Brain microvascular endothelial cell (primary cell): ENCODE measurements at regions not wholly inside any gene's neighbourhood (a gene's known extent, or its start where the extent isn't known, plus 50 kb on each side); places are given as distances from the start of the nearest gene placed in this dataset.

Source experiments
- DNase-seq: peaks from one replicate; pipeline ENCODE4 v3.0.0-alpha.2; 2020
- H3K27ac ChIP-seq: fragments of 250-450 bp; sonication (Bioruptor Pico); 2 replicates; pipeline ENCODE4 v1.5.1; 2020; ENCODE audit warnings: mild to moderate bottlenecking, moderate library complexity
- H3K27me3 ChIP-seq: fragments of 250-450 bp; sonication (Bioruptor Pico); replicated peaks from 2 replicates; pipeline ENCODE4 v1.5.1; 2020; ENCODE audit warnings: mild to moderate bottlenecking
- H3K36me3 ChIP-seq: fragments of 250-450 bp; sonication (Bioruptor Pico); replicated peaks from 2 replicates; pipeline ENCODE4 v1.5.1; 2020; ENCODE audit warnings: mild to moderate bottlenecking
- H3K4me3 ChIP-seq: 2 replicates; pipeline ENCODE4 v1.5.1; 2011; ENCODE audit warnings: low read depth, mild to moderate bottlenecking, control low read depth, low read length, moderate library complexity
- in situ Hi-C: cut with HindIII; loops from 2 replicates; pipeline ENCODE4 v1.10.0; 2017; ENCODE audit warnings: low sequenced_read_pairs, low pct_ligation_motif_present
- TF ChIP-seq, protein P1 (sequence below): IDR thresholded peaks from 2 replicates; pipeline ENCODE4 v1.5.1; 2011; ENCODE audit warnings: low read depth, mild to moderate bottlenecking, moderate library complexity, low read length, control low read depth, inconsistent platforms; ENCODE audit errors: missing control alignments

DNA sequence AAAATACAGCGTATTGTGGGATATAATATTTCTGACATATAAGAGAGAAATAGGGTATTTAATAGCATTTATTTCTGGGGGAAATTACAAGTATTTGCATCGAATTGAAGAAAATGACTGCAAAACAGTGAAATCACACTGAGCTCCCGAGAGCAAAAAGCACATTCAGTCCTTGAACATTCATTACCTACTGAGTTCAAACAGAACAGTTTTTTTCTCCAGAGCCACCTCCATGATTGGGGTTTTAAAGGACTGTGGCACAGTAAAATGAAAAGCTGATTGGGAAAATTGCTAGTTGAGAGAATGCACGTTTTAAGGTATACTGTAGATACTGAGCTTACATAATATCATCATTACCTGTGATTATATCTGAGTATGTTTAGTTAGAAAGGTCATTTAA, 58.0 kb upstream of the TRPC4 start:
- TF ChIP-seq, protein P1, sequence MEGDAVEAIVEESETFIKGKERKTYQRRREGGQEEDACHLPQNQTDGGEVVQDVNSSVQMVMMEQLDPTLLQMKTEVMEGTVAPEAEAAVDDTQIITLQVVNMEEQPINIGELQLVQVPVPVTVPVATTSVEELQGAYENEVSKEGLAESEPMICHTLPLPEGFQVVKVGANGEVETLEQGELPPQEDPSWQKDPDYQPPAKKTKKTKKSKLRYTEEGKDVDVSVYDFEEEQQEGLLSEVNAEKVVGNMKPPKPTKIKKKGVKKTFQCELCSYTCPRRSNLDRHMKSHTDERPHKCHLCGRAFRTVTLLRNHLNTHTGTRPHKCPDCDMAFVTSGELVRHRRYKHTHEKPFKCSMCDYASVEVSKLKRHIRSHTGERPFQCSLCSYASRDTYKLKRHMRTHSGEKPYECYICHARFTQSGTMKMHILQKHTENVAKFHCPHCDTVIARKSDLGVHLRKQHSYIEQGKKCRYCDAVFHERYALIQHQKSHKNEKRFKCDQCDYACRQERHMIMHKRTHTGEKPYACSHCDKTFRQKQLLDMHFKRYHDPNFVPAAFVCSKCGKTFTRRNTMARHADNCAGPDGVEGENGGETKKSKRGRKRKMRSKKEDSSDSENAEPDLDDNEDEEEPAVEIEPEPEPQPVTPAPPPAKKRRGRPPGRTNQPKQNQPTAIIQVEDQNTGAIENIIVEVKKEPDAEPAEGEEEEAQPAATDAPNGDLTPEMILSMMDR = no peak
- in situ Hi-C loops = no loop called here
- Histone ChIP-seq H3K4me3 (no peak overlapping the region), H3K27me3 (no peaks in the 10 kb centered on the region), H3K27ac (no peak overlapping the region), H3K36me3 (no peaks in the 10 kb centered on the region)
- no peak for DNase-seq

DNA sequence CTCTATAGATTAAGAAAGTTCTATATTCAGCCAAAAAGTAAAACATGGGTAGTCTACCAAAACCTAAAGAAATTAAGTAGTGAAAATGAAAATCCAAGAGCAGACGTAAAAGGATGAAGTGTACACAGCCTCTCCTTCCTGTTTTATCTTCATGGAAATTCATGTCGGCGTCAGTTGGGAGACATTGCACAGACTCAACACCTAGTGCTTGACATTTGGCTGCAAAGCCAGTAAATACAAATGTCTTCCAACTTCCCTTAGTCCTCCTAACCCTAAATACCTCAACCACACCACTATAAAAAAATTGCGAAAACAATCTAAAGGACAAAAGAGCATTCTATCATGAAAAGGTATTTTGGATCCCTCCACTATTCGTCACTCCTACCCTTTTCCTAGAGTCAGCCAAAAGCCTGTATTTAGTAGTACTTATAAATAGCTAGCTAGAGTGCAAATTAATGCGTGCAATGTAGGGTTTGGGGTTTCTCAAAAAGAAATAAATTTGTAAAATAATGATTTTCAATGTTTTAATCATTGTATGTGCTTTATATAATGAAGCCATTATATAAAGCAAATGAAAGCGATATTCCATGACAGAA, 56.4 kb upstream of the TRPC4 start:
- DNase-seq = no peak
- TF ChIP-seq, protein P1 = no peak
- Histone ChIP-seq H3K27ac (no peak overlapping the region), H3K36me3 (no peaks in the 10 kb centered on the region), H3K4me3 (no peak overlapping the region), H3K27me3 (no peaks in the 10 kb centered on the region)
- in situ Hi-C loops = no loop called here

DNA sequence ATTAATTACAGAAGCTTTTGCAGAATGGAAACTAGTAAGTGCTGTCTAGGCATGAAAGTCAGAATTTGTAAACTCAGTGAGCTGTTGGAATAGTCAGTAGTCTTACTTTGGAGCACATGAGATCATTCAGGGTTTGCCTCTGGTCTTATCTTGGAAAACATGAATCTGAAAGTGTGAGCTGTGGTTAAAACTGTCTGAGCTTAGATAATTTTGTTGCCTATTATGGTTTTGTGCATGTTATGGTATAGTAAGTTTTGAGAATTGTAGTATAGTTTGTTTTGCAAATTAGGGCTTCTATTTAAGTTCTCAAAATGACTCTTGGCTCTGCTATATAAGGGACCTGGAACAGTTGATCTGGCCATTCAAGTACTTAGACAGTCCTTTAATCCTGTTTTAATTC, 53.7 kb upstream of the TRPC4 start:
- no peak for DNase-seq
- no peak overlapping the region for H3K4me3 ChIP-seq
- TF ChIP-seq, protein P1 = no peak
- H3K27me3 ChIP-seq = no peaks in the 10 kb centered on the region
- H3K27ac ChIP-seq = no peak overlapping the region
- in situ Hi-C loops = no loop called here
- no peaks in the 10 kb centered on the region for H3K36me3 ChIP-seq

DNA sequence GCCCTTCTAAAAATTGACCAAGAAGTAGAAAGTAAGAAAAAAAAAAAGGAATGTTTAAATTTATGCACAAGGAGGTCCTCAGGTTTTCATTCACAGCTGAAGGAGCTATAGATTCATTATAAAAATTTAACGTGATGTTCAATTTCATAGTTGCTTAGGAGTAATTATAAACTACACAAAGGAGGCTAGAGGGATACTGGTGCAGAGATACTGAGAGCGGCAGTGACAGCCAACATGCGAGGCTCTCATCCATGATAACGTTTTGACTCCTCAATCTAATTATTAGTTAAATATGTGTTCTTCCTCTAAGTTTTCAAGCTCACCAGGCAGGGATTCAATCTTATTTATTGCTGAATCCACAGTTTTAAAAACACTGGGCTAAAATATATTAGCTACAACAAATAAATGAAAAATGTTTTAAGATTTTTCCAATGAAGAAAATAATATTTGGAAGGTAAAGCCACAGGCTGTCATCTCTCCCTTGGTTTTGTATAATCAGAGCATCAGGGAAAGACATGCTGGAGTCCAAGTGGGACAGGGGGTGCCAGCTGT, 49.8 kb upstream of the TRPC4 start:
- in situ Hi-C loops = no loop called here
- no peaks in the 10 kb centered on the region for H3K27me3 ChIP-seq
- DNase-seq = no peak
- no peaks in the 10 kb centered on the region for H3K36me3 ChIP-seq
- H3K4me3 ChIP-seq = no peak overlapping the region
- TF ChIP-seq, protein P1 = no peak
- no peak overlapping the region for H3K27ac ChIP-seq
